Naive B cell (primary cell): ENCODE measurements at regions not wholly inside any gene's neighbourhood (a gene's known extent, or its start where the extent isn't known, plus 50 kb on each side); places are given as distances from the start of the nearest gene placed in this dataset.

Experiments
- ATAC-seq, 2 donors: fragments of 150-1000 bp; cut with Tn5 transposase; 2 replicates each; pipeline ENCODE4 v1.10.0; 2021; ENCODE audit warnings: low read depth in 2 of 2, mild to moderate bottlenecking in 2 of 2, moderate library complexity in 2 of 2
- DNase-seq: peaks from one replicate; pipeline ENCODE4 v3.0.0; 2022
- H3K27ac Mint-ChIP-seq, 6 donors: one replicate each; pipeline ENCODE4 v1.8.0; 2020 to 2022; ENCODE audit warnings: mild to moderate bottlenecking in 6 of 6, mixed read lengths in 6 of 6, moderate library complexity in 5 of 6, inconsistent platforms in 2 of 6
- H3K27me3 Mint-ChIP-seq, 3 donors: one replicate each; pipeline ENCODE4 v1.8.0; 2021 to 2022; ENCODE audit warnings: mixed read lengths in 3 of 3, mild to moderate bottlenecking in 1 of 3
- H3K36me3 Mint-ChIP-seq, 2 donors: one replicate each; pipeline ENCODE4 v1.8.0; 2020 to 2022; ENCODE audit warnings: mixed read lengths in 2 of 2, inconsistent platforms in 1 of 2, mild to moderate bottlenecking in 1 of 2
- H3K4me1 Mint-ChIP-seq, 3 donors: one replicate each; pipeline ENCODE4 v1.8.0; 2020 to 2022; ENCODE audit warnings: mixed read lengths in 3 of 3, inconsistent platforms in 1 of 3, mild to moderate bottlenecking in 1 of 3, moderate library complexity in 1 of 3
- H3K4me3 Mint-ChIP-seq, 8 donors: one replicate each; pipeline ENCODE4 v1.8.0; 2020 to 2022; ENCODE audit warnings: mild to moderate bottlenecking in 8 of 8, mixed read lengths in 8 of 8, moderate library complexity in 8 of 8, inconsistent platforms in 2 of 8
- H3K9me3 Mint-ChIP-seq, 7 donors: one replicate each; pipeline ENCODE4 v1.8.0; 2020 to 2022; ENCODE audit warnings: mixed read lengths in 7 of 7, mild to moderate bottlenecking in 5 of 7, inconsistent platforms in 2 of 7, moderate library complexity in 1 of 7

DNA sequence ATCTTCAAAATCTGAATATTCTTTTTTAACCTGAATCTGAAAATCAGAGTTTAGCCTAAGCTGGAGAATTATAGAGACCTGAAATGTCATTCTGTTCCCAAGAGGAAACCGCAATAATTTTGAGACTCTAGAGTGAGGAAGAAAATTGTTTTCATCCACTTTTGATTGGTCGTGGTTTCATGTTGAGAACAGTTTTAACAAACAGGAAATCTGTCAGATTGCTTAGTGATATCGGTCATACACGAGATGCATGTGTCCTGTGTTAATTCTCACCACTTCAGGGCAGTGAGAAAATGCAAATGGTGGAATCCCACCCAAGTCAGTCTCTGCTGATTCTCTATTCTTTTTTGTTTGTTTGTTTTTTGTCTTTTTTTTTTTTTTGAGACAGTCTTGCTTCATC is 1498.5 kb upstream of the TMEM132C start:
- Mint-ChIP-seq H3K9me3 (peaks cover 5 to 28% (median 15%) of the 10 kb centered on the region in 7 donors), H3K4me1 (no peaks in the 10 kb centered on the region), H3K4me3 (no peak overlapping the region), H3K27ac (peak overlapping the region in 1 of 6 donors; percentile 40), H3K27me3 (peaks cover 0 to 4% (median 0%) of the 10 kb centered on the region in 3 donors), H3K36me3 (peaks cover 5 to 15% of the 10 kb centered on the region in 2 donors)
- ATAC-seq (no peak), DNase-seq (no peak)

DNA sequence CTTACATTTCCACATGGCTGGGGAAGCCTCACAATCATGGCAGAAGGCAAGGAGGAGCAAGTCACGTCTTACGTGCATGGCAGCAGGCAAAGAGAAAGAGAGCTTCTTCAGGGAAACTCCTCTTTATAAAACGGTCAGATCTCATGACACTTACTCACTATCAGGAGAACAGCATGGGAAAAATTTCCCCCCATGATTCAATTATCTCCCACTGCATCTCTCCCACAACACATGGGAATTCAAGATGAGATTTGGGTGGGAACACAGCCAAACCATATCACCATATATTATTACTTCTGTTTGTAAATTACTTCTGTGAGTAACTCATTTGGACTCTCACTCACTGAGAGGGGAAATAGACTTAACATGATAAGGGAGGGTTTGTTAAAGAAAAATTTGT is 1496.8 kb upstream of the TMEM132C start:
- H3K4me3 Mint-ChIP-seq = peak overlapping the region in 1 of 8 donors; percentile 67
- H3K27ac Mint-ChIP-seq = no peak overlapping the region
- ATAC-seq (no peak), DNase-seq (no peak)
- H3K27me3 Mint-ChIP-seq = no peaks in the 10 kb centered on the region
- H3K36me3 Mint-ChIP-seq = no peaks in the 10 kb centered on the region
- H3K9me3 Mint-ChIP-seq = peaks cover 0 to 12% (median 6%) of the 10 kb centered on the region in 7 donors
- no peaks in the 10 kb centered on the region for H3K4me1 Mint-ChIP-seq

DNA sequence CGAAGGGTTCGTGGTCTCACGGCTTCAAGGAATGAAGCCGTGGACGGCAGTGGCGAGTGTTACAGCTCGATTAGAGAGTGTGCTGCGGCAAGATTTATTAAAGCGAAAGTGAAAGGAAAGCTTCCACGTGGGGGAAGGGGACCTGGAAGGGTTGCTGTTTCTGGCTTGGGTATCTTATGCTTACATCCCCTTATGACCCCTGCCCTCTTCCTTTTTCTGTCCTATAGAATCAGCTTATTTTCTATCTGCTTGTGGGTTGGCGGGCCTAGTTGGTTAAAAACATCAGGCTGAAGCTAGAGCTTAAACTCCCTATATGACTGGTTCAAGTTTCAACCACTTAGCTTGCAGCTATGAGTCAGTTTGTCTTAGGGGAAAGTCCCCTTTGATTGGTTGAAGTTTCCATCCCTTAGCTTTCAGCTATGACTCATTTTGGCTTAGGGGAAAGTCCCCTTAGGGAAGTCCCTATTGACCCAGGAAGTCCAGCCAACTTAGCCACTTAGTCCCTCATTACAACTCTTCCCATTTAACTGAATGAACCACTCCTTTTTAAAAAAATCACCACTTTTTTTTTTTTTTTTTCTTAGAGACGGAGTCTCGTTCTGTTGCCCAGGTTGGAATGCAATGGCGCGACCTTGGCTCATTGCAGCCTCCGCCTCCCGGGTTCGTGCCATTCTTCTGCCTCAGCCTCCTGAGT is 1494.7 kb upstream of the TMEM132C start:
- peak overlapping the region in 5 of 8 donors; percentile 7 to 88 (median 62) for H3K4me3 Mint-ChIP-seq
- H3K4me1 Mint-ChIP-seq = no peaks in the 10 kb centered on the region
- peaks cover 0 to 8% (median 3%) of the 10 kb centered on the region in 7 donors for H3K9me3 Mint-ChIP-seq
- peak overlapping the region in 2 of 6 donors; percentile 78 to 88 for H3K27ac Mint-ChIP-seq
- ATAC-seq = peak; percentile 58 to 77
- DNase-seq = no peak
- H3K27me3 Mint-ChIP-seq = no peaks in the 10 kb centered on the region
- H3K36me3 Mint-ChIP-seq = no peaks in the 10 kb centered on the region

DNA sequence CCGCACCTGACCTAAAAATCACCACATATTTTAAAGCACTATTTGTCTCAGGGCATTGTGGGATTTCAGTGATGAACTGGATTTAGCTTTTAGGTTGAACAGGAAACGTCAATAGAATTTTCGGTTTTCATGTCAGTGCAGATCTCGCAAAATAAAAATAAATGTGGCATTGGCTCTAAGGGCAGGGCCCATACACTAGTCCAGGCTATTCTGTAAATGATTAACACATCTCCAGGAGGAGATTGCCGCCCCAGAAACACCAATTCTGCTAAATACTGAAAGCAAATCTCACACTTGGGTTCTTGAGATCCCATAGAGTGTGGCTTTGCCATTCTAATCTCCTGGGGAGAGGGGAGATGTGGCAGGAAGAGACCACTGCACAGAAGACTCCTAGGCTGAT is 1494.0 kb upstream of the TMEM132C start:
- Mint-ChIP-seq H3K4me1 (no peaks in the 10 kb centered on the region), H3K27ac (peak overlapping the region in 1 of 6 donors; percentile 88), H3K4me3 (no peak overlapping the region), H3K27me3 (no peaks in the 10 kb centered on the region), H3K9me3 (peaks cover 0 to 8% (median 3%) of the 10 kb centered on the region in 7 donors), H3K36me3 (no peaks in the 10 kb centered on the region)
- DNase-seq (no peak), ATAC-seq (no peak)

DNA sequence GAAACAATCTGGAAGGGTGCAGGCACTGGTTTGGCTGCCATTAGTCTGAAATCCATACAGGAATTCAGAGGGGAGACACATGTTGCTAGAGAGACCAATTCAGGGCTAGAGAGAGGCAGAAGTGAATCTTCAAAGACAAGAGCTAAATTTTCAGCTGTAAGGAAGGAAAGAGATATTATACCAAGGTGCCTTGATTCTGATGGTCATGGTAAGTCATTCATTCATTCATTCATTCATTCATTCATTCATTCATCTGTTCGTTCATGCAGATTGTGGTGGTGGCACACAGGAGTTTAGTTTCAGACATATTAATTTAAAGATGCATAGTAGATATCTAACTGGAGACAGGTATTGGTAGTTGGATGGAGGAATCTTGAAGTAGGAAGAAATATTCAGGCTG is 1493.5 kb upstream of the TMEM132C start:
- H3K27ac Mint-ChIP-seq = no peak overlapping the region
- H3K27me3 Mint-ChIP-seq = no peaks in the 10 kb centered on the region
- ATAC-seq (no peak), DNase-seq (no peak)
- H3K9me3 Mint-ChIP-seq = peaks cover 0 to 8% (median 3%) of the 10 kb centered on the region in 7 donors
- H3K36me3 Mint-ChIP-seq = no peaks in the 10 kb centered on the region
- H3K4me3 Mint-ChIP-seq = no peak overlapping the region
- H3K4me1 Mint-ChIP-seq = no peaks in the 10 kb centered on the region

DNA sequence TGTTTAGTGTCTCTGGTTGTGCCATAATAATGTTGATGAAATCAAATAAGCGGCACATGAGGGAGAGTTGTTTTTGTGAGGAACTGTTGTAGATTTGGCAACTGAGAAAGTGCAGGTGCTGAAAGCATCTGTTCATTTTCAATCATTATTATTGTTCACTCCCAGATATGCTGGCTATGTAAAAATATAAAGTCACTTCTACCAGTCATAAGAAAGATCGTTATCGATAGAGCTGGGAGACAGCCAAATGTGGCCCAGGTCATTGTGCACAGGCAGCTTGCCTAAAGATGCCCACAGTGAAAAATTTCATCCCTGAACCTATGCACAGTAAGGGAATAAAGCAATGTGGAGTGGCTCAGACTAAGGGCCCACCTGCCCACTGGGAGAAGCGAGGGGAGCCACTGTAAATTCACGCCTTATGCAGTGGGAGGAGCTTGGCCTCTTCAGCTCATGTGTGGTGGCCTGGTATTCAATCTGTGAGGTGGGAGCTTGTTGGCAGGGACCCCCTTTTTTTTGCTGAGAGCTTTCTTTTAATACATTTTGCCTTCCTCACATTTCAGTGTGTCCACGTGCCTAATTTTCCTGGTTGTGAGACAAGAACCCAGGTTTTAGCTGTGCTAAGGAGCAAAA is 1490.8 kb upstream of the TMEM132C start:
- H3K4me1 Mint-ChIP-seq = no peaks in the 10 kb centered on the region
- H3K9me3 Mint-ChIP-seq = peaks cover 0 to 5% (median 0%) of the 10 kb centered on the region in 7 donors
- no peaks in the 10 kb centered on the region for H3K27me3 Mint-ChIP-seq
- H3K36me3 Mint-ChIP-seq = no peaks in the 10 kb centered on the region
- ATAC-seq (no peak), DNase-seq (no peak)
- H3K4me3 Mint-ChIP-seq = no peak overlapping the region
- peak overlapping the region in 1 of 6 donors; percentile 80 for H3K27ac Mint-ChIP-seq

DNA sequence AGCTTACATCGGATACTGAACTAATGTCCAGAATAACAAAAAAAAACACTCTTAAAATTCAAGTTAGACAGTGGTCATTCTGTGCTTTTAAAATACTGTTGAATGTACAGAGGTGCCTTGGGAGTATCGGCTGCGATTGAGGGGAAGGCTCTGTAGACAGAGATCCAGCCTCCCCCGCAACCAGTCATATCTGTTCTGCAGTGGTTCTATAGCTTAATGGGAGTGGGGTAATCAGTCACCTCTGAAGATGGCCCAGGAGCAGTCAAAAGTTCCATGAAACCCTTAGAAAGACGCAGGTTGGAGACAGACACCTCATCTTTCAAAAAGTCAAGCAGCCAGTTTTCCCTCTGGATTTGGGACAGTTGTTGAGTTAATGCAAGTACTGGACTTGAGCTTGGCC is 1486.6 kb upstream of the TMEM132C start:
- Mint-ChIP-seq H3K36me3 (no peaks in the 10 kb centered on the region), H3K4me1 (no peaks in the 10 kb centered on the region), H3K9me3 (peaks cover 0 to 4% (median 0%) of the 10 kb centered on the region in 7 donors), H3K27me3 (peaks cover 0 to 4% (median 0%) of the 10 kb centered on the region in 3 donors), H3K27ac (no peak overlapping the region), H3K4me3 (no peak overlapping the region)
- ATAC-seq (no peak), DNase-seq (no peak)

DNA sequence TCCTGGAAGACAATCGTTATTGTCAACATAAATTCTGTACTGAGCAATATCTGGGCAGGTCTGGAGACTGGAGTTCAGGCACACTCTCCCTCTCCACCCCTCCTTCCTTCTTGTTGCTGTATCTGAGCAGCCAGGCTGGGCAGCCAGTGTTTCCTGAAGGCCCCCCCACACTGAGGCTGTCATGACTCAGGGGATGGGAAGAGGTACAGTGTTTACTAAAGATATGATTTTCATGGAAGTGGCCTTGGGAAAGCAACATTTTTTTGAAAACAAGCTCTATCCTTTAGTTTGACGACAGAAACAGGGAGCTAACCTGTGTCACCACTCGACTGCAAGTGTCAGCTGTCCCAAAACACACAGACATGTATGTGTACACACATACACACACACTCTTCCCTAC is 1485.4 kb upstream of the TMEM132C start:
- Mint-ChIP-seq H3K27me3 (peaks cover 0 to 4% (median 0%) of the 10 kb centered on the region in 3 donors), H3K4me3 (no peak overlapping the region), H3K4me1 (no peaks in the 10 kb centered on the region), H3K9me3 (peaks cover 0 to 6% (median 0%) of the 10 kb centered on the region in 7 donors), H3K27ac (peak overlapping the region in 1 of 6 donors; percentile 6), H3K36me3 (no peaks in the 10 kb centered on the region)
- ATAC-seq = no peak
- DNase-seq = no peak

DNA sequence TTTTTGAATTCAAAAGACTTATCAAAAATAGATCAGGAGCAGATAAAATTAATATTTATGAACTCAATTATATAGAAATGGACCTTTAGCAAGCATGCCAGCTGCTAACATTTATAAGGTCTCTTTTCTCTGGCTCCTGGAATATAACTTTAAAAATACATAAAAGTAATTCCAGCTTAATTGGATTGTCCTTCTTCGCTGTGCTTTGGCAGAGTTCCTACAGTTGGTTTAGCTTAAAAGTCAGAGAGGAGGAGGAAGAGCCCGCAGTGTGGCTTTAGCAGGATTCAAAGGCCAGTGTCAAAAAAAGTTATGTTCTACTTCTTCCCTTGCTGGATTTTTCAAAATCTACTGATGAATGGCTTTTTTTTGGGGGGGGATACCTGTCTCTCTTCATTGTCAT is 1484.9 kb upstream of the TMEM132C start:
- Mint-ChIP-seq H3K4me3 (no peak overlapping the region), H3K27me3 (peaks cover 0 to 4% (median 0%) of the 10 kb centered on the region in 3 donors), H3K36me3 (no peaks in the 10 kb centered on the region), H3K9me3 (peaks cover 0 to 6% (median 0%) of the 10 kb centered on the region in 7 donors), H3K4me1 (no peaks in the 10 kb centered on the region), H3K27ac (no peak overlapping the region)
- DNase-seq = no peak
- no peak for ATAC-seq

DNA sequence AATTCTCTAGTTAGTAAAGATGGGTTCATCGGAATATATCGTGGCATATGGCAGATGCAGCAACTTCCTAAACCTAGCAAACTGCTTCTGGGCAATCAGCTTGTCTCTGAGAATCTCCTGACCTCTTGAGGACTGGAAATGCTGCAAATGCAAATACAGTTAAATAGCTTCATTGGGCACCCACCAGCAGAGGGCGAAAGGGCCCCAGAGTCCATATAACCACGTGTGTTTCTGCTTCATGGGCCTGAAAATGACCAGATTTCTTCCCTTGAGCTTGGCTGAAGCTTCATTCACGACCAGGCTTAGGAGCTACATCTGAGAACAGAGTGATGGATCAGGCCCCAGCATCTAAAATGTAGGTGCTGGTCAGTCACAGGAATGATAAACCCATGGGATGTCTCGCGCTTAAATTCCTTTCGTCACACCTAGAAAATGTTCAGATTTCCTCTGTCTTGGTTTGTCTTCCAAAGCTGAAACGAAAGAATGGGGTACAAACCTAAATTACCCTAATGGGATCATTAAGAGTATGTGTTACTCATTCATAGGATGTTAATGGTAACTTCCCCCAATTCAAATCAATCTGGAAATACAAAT is 1482.5 kb upstream of the TMEM132C start:
- H3K4me1 Mint-ChIP-seq = no peaks in the 10 kb centered on the region
- ATAC-seq (no peak), DNase-seq (no peak)
- no peak overlapping the region for H3K27ac Mint-ChIP-seq
- H3K9me3 Mint-ChIP-seq = peaks cover 0 to 6% (median 0%) of the 10 kb centered on the region in 7 donors
- H3K4me3 Mint-ChIP-seq = no peak overlapping the region
- peaks cover 0 to 4% (median 0%) of the 10 kb centered on the region in 3 donors for H3K27me3 Mint-ChIP-seq
- no peaks in the 10 kb centered on the region for H3K36me3 Mint-ChIP-seq

DNA sequence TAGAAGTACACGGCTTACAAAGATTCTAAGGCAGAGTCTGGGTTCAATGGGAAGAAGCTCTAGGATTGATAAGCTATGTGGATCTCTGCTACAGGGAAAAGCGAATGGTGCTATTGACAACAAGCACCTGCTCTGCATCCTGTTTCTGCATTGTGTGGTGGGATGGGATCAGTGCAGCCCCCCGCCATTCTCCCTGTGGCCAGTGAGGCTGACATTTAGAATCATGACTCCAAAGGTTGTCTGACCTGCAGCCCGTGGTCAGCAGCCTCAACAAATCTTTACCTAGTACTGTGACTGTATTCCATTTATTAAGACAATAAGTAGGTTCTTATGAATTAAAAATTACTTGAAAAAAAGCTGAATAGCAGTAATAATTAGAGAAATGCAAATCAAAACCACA is 1477.0 kb upstream of the TMEM132C start:
- Mint-ChIP-seq H3K27me3 (no peaks in the 10 kb centered on the region), H3K9me3 (peaks cover 0 to 4% (median 0%) of the 10 kb centered on the region in 7 donors), H3K36me3 (no peaks in the 10 kb centered on the region), H3K4me3 (no peak overlapping the region), H3K4me1 (no peaks in the 10 kb centered on the region), H3K27ac (no peak overlapping the region)
- DNase-seq (no peak), ATAC-seq (no peak)

DNA sequence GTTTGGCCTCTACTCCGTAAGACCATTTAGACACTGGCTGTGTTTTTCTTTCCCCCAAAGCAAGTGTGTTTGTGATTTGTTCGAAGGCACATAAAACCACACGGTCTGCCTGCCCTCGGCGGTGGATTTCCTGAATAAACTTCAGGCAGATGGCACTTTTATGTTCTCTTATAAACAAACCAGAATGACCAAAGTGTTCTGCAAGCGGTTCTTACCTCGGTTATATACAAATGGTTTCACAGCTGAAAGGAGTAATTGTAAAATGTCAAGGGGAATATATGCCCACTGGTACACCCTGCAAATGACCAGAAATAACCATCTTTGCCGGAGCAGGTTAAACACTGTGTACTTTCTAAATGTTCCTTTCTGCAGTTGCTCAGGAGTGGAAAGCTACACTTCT is 1475.8 kb upstream of the TMEM132C start:
- H3K36me3 Mint-ChIP-seq = no peaks in the 10 kb centered on the region
- no peak for ATAC-seq

DNA sequence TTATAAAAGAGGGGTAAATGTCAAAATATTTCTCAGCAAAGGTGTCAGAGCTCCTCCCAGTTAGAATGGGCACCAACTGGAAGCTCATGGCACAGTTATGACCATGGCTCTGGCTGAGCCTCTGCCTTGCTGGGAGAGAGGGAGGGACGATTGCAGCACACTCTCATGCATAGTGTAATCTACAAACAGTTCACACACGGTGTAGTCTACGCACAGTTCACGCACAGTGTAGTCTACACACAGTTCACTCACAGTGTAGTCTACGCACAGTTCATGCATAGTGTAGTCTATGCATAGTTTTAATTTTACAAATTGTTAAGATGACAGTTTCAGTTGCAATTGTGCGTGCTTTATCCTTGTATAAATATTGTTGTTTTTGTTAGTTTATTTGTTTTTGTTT is 1474.6 kb upstream of the TMEM132C start:
- H3K4me3 Mint-ChIP-seq = no peak overlapping the region
- H3K27me3 Mint-ChIP-seq = no peaks in the 10 kb centered on the region
- DNase-seq (no peak), ATAC-seq (no peak)
- H3K9me3 Mint-ChIP-seq = peaks cover 0 to 5% (median 0%) of the 10 kb centered on the region in 7 donors
- H3K27ac Mint-ChIP-seq = peak overlapping the region in 1 of 6 donors; percentile 30
- H3K36me3 Mint-ChIP-seq = no peaks in the 10 kb centered on the region
- H3K4me1 Mint-ChIP-seq = no peaks in the 10 kb centered on the region

More for the DNA sequence above, 1475.8 kb upstream of the TMEM132C start:
- Mint-ChIP-seq H3K27ac (no peak overlapping the region), H3K27me3 (no peaks in the 10 kb centered on the region), H3K4me3 (no peak overlapping the region), H3K9me3 (peaks cover 0 to 4% (median 0%) of the 10 kb centered on the region in 7 donors), H3K4me1 (no peaks in the 10 kb centered on the region)
- no peak for DNase-seq

DNA sequence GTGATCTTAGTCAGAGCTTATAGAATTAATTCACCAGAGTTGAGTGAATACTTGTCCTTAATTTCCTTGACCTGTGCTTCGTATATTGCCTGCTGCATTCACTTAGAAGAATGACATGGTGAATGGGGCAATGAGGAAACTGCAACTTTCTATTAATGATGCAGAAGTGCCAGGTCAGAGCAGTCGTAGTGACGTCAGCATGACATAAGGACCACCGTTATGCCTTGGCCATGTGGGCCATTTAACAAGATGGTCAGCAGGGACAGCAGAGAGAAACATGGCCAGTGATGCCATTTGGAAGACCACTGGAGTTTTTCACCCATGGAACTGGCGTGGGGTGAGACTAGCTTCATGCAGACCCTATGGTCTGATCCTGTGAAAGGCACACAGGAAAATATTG is 1469.4 kb upstream of the TMEM132C start:
- DNase-seq (no peak), ATAC-seq (no peak)
- H3K27ac Mint-ChIP-seq = no peak overlapping the region
- H3K27me3 Mint-ChIP-seq = no peaks in the 10 kb centered on the region
- no peak overlapping the region for H3K4me3 Mint-ChIP-seq
- H3K4me1 Mint-ChIP-seq = no peaks in the 10 kb centered on the region
- H3K9me3 Mint-ChIP-seq = peaks cover 0 to 7% (median 0%) of the 10 kb centered on the region in 7 donors
- no peaks in the 10 kb centered on the region for H3K36me3 Mint-ChIP-seq
